ENCODE measurements at regions not wholly inside any gene's neighbourhood (a gene's known extent, or its start where the extent isn't known, plus 50 kb on each side); places are given as distances from the start of the nearest gene placed in this dataset.

DNA sequence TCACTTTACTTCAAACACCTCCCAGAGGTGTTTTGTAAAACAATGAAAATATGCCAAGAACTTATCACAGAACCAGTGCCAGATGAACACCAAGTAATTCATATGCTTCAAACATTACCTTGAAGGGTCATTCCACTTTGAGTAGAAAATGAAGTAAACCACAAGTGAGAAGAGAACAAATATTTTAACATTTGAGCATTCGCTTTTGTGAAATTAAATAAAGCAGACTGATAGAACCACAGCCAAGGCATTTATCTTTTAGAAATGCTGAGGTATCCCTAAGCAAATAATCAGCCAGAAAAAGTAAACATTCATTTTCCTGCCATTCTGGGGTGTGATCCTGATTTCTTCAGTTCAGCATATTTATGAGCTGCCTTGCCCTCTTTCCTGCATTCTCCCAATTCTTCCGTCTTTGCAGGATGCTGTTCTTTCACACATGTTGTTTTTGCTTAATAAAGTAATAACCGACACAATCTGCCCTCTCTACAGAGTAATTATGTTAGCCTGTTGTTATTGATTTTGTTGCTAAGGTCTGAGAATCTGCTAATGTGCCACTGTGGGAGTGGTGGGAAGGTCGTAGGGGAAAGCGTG lies 235.6 kb upstream of the TGFBR2 start:
- TF ChIP-seq CTCF (conservative IDR thresholded peaks at IDR 0.05; ENCODE audit: low read depth in 2 of 2) (no peak), EZH2 (IDR thresholded peaks at IDR 0.05; ENCODE audit: low read depth, unreplicated experiment) (no peak), CREB1 (CRISPR knock-in tag; IDR thresholded peaks at IDR 0.05; ENCODE audit: low read depth) (no peak), ZNF331 (CRISPR knock-in tag; IDR thresholded peaks at IDR 0.05; ENCODE audit: low read depth) (no peak), POLR2AphosphoS5 (IDR thresholded peaks at IDR 0.05; ENCODE audit: low read depth) (no peak), ZNF114 (CRISPR knock-in tag; IDR thresholded peaks at IDR 0.05) (no peak), REST (IDR thresholded peaks at IDR 0.05; ENCODE audit: unreplicated experiment) (no peak), STAT1 (IDR thresholded peaks at IDR 0.05; ENCODE audit: unreplicated experiment) (no peak), ETS1 (IDR thresholded peaks at IDR 0.05) (no peak), EZH2phosphoT487 (IDR thresholded peaks at IDR 0.05; ENCODE audit: unreplicated experiment) (no peak), JUNB (IDR thresholded peaks at IDR 0.05; ENCODE audit: unreplicated experiment) (no peak)

Measured in GM23338 (cell line).